T47D (cell line): ENCODE measurements at regions not wholly inside any gene's neighbourhood (a gene's known extent, or its start where the extent isn't known, plus 50 kb on each side); places are given as distances from the start of the nearest gene placed in this dataset.

Experiments
- DNase-seq, 2 experiments: peaks; one replicate each; pipeline versions ENCODE4 v3.0.0 to v3.0.0-alpha.2; 2011 to 2012; ENCODE audit warnings: low read depth in 1 of 2, low spot score in 1 of 2
- JUND ChIP-seq: IDR thresholded peaks from 2 replicates; pipeline ENCODE4 v1.6.1; 2012; ENCODE audit warnings: low read depth
- in situ Hi-C: cut with HindIII; loops from 2 replicates; pipeline ENCODE4 v1.10.0; 2016; ENCODE audit warnings: low sequenced_read_pairs, low pct_unique_long_range_greater_than_20kb

DNA sequence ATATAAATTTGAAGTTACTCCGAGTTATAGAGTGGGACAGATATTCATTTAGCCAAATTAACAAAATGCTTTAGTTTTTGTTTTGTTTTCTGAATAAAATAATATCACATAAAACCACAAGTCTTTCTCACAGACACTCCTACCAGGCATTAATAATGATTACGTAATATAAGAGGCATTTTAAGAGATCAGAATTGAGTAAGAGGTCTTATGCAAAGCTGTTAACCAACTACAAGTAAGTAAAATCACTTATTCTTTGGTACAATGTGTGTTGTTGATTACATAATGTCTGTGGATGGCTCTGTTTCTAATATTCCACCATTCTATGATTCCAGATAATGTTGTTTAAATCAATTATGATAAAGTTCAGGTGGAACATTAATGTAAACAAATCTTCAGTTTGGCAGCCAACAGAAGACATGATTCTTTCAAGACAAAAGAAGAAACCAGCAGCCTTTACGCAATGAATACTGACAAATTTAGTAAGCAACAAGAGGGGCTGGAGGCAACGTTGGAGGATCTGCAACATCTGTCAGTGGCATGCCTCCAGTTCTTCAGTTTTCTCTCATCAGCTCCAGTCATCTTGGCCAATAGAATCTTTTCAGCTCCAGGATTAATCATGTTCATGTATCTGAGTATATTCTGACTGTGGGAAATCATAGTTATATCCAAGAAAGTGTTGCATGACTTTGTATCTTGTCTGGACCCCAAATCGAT is 403.8 kb downstream of the SLITRK5 start:
- TF ChIP-seq JUND: no peak
- in situ Hi-C loops: no loop called here
- no peak for DNase-seq

DNA sequence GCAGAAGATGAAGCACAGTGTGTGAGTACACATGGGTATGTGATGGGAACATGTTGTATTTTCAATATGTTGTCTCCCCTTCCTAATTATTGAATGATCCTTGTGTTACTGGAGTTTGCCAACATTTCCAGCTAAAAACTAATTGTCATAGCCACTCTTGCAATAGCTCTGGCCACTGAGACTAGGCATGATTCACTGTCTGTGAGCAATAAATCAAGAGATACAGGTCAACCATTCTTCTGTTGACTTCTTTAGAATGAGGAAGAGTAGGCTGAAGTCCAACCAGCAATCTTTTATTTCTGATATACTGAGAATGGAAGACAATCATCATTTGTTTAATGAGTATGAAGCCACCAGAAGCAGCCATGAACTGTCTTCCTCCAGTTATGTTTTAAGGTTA is 413.9 kb downstream of the SLITRK5 start:
- in situ Hi-C loops: no loop called here
- no peak for DNase-seq

DNA sequence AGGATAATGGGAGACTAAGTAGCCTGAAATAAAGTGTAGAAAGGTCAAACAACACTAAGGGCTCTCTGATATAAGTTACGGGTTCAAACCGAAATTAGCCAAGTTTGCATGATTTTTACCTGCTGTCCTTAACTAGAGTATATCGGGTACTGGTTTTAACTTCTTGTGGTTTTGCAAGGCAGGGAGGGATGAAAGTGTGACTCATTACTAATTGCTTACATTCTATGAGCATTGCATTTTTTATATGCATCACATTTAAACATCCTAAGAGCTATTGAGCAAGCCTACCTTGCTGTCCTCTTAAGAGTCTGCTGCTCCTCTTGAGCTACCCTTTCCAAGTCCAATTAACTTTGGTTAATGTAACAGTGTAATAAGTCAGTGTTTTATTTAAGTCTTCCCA is 415.4 kb downstream of the SLITRK5 start:
- TF ChIP-seq JUND: no peak
- DNase-seq: no peak
- in situ Hi-C loops: no loop called here

More for the DNA sequence above, 413.9 kb downstream of the SLITRK5 start:
- TF ChIP-seq JUND: no peak

DNA sequence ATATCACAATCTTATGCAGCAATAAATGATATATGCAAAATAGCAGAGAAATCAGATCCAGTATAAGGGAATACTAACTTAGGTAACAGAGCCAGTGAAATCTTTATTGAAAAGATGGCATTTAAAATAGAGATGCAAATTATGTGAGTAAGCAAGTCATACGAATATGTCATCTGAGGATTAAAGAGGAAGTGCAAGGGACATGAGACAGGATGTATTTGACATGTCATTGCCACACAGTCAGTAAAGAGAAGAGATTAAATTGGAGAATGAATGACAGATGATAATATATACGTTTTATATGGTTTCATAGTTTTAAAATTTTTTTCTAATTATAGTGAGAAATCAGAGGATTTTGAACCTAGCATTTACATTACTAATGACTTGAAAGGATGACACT is 426.4 kb downstream of the SLITRK5 start:
- no peak for DNase-seq
- no peak for TF ChIP-seq JUND
- in situ Hi-C loops: no loop called here

DNA sequence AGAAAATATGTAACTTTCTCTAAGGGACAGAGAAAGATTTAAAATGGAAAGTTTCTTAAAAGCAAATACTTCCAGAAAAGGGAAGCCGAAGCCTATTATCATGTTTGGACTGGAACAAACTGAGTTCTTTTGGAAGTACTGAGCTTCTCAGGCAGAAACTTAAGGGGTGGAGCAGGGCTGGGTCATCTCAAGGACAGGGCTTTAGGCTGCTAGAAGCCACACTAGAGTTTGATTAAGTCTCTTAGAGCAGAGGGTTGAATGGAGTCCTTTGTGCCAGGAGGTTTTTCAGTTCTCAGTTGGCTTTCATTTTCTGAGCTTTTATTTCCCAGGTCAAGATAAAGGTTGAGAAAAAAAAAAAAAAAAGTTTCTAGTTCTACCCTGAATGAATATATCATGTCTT is 432.7 kb downstream of the SLITRK5 start:
- TF ChIP-seq JUND: no peak
- DNase-seq: no peak
- in situ Hi-C loops: no loop called here

DNA sequence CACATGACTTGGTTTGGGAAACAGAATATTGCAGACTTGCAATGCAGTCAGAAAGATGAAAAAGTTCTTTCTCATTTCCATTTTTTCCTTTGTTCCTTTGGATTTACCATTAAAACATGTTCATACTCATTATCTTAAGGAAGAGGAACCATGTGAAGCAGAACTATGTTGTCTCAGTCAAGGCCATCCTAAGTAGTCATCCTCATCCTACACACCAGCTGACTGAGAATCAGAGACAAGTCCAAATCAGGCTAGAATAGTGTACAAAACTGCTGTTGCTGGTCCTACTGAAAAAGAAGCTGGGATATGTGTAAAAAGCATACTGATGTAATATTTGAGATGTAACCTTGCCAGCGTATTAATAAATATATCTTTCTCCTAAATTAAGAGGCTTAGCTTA is 433.4 kb downstream of the SLITRK5 start:
- in situ Hi-C loops: no loop called here
- TF ChIP-seq JUND: no peak
- DNase-seq: no peak

DNA sequence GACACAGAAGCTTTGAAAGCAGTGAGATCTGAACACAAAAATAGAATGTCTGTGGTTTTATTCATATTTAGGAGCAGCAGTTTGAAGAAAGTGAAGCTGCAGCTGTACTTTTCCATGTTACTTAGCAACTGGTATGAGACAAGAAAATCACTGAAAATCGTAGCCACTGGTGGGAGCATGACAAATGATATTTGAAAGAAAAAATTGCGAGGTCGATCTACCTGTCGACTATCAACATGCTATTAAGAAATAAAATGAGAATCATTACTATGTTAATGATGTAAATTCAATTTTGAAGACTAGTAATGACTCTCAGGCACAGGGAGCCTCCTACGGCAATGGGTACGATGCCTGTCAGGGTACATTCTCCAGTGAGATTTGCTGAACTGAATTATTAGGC is 436.4 kb downstream of the SLITRK5 start:
- in situ Hi-C loops: no loop called here
- no peak for DNase-seq
- no peak for TF ChIP-seq JUND

DNA sequence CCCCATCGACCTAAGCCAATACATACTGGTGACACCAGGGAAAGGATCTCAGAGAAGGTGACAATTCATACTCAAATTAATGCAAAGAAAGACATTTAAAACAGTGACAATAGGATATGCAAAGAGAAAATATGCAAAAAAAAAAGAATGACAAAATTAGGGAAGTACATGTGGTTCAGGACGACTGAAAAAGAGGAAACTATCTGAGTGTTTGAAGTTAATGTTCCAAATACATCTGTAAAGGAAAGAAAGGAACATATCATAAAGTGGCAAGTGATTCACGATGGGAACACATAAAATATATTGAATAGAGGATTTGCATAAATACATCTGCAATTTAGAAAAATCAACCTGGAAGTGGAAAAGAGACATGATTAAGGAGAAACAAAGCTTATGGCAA is 441.4 kb downstream of the SLITRK5 start:
- TF ChIP-seq JUND: no peak
- no peak for DNase-seq
- in situ Hi-C loops: no loop called here

DNA sequence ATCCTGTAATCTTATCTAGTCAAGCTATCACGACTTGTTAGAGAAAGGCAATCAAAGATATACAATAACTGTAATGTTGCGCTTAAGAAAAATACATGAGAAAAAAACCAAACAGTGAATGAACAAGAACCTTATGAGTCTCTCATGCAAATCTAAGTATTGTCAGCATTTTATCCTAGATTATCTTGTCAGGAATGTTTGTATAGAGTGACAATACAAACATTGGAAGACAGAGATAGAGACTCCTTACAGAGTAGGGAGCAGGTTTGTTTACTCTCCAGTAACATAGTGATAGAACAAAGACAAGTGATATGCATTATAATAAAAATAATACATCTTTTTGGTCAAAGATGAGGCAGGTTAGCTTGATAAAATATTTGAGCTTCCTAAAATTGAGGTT is 444.8 kb downstream of the SLITRK5 start:
- no peak for DNase-seq
- in situ Hi-C loops: no loop called here
- no peak for TF ChIP-seq JUND

DNA sequence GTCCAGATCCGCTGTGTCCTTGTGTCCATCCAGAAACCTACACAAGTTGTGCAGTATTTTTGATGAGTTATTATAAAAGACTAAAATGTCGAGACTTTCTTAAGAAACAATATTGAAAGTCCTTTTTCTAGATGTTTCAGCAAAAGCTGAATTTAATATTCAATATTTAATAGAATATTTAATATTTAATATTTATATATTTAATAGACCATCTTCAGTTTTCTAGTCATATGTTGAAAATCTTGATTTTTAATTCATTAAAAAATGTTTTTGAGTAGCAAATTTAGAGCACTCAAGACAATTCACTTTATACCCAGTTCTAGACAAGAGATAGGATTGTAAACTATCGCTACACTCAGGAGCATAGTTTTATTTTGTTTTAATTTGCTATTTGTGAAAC is 447.8 kb downstream of the SLITRK5 start:
- DNase-seq: no peak
- in situ Hi-C loops: no loop called here
- TF ChIP-seq JUND: no peak

DNA sequence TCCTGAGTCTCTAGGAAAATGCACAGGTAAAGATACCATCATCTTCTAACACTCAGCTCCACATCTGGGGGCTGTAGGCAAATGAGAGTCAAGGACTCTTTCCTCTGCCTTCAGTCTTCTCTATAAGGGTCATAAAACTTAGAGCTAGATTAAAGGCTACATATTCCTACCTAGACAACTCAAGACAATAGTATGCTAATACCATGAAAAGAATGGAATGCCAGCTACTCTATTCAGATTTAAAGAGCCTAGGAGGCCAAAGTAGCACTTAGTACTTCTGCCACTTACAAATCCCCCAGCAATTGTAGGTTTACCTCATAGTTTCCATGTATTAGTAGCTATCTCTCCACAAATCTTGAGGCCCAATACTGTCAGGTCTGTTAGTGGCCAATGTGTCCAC is 453.0 kb downstream of the SLITRK5 start:
- no peak for TF ChIP-seq JUND
- in situ Hi-C loops: no loop called here

DNA sequence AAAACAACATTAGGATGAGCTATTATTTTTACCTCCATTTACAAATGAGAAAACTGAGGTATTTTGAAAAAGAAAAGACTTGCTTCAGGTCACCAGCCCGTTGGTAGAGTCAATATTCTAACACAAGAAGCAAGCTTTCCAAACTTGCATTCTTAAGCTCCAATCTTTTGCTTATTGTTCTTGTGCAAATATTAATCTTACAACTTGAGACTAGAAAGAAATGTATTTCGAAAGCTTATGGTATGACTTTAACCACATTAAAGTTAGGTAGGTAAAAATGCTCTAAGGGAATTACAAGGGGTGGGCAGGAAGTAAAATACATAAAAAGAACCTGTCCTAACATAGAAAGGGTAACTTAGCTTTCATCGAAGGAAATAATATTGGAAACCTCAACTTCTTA is 453.9 kb downstream of the SLITRK5 start:
- in situ Hi-C loops: no loop called here
- DNase-seq: peak in 1 of 2 experiments; percentile 34
- no peak for TF ChIP-seq JUND

More for the DNA sequence above, 453.0 kb downstream of the SLITRK5 start:
- DNase-seq: no peak

DNA sequence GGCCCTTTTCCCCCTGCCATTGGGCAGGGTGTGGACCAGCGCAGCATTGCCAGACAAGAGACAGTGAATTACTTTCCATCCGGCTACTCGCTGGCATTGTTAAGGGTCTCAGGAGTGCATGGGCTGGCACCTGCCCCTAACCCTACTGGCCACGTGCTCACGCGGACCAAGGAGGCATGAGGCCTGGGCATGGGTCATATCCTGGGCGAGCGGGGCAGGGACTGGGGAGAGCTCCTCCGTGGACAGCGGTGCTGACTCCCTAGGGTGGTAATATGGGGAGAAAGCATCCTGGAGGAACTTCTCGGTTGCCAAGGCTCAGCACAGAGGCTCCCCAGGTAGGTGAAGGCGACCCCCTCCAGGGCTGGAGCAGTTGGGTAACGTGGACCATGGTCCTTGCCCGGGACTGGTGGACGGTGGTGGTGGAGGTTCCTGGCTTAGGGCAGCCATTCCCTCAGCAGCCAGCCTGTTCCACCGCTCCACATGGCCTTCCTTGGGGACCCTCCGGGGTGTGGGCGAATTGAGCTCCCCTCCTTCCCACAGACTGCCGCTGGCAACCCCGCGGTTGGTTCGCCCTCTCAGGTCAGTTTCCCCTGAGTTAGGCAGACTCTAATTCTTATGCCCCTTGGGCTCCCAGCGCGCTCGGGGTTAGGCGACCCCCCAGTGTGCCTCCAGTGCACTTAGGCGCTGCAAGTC is 465.1 kb downstream of the SLITRK5 start:
- in situ Hi-C loops: no loop called here
- DNase-seq: no peak
- TF ChIP-seq JUND: no peak
